ENCODE measurements at regions not wholly inside any gene's neighbourhood (a gene's known extent, or its start where the extent isn't known, plus 50 kb on each side); places are given as distances from the start of the nearest gene placed in this dataset.
A peak's percentile ranks its signal among the peaks of the same experiment; 100 is the strongest.

DNA sequence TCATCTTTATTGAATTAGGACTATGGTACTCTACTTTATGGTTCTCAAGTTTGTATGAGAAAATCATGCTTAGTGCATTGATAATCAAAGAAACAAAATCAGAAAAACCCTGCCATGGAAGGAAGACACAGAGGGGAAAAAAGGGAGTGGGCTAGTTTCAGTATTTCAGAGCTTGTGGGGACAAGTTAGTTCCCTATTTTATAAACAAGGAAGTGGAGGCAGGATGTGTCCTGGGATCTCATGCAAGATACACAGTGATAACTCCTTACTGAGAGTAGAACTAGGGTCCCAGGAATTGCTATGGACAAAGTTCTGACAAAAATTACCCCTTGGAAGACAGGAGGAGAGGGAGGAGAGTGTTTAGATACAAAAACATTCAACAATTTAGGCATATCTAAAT lies 1277.3 kb downstream of the UQCRFS1 start:
- ATAC-seq (no peak), FAIRE-seq (no peak), DNase-seq (ENCODE audit: low read depth in 1 of 2, low spot score in 1 of 2) (no peak)
- Histone ChIP-seq H3K4me3 (no peak overlapping the region), H3K9me3 (peaks cover 7% of the 10 kb centered on the region; the same call in 1 of the 3 replicates), H3K4me1 (no peaks in the 10 kb centered on the region), H3K4me2 (no peak overlapping the region), H3K27ac (no peak overlapping the region)
- ChIA-PET CTCF (interaction anchor here (1.4 kb wide), 1 partner anchor 31 kb away, joined by 4 read pairs; no protein-coding TSS in a partner anchor), POLR2A (no interaction called here)
- TF ChIP-seq ZC3H11A (IDR thresholded peaks at IDR 0.05): no peak
- no peak for TF ChIP-seq CHD2 (IDR thresholded peaks at IDR 0.05; ENCODE audit: low read length, partially characterized antibody)
- TF ChIP-seq CTCF (IDR thresholded peaks at IDR 0.05): no peak
- no peak for TF ChIP-seq CHD4 (IDR thresholded peaks at IDR 0.05; ENCODE audit: borderline replicate concordance)
- TF ChIP-seq CBX2 (IDR thresholded peaks at IDR 0.05; ENCODE audit: borderline replicate concordance, low read depth): no peak
- TF ChIP-seq, protein P1, sequence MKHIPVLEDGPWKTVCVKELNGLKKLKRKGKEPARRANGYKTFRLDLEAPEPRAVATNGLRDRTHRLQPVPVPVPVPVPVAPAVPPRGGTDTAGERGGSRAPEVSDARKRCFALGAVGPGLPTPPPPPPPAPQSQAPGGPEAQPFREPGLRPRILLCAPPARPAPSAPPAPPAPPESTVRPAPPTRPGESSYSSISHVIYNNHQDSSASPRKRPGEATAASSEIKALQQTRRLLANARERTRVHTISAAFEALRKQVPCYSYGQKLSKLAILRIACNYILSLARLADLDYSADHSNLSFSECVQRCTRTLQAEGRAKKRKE (CRISPR knock-in tag; IDR thresholded peaks at IDR 0.05; ENCODE audit: low read depth): no peak
- no peak for TF ChIP-seq JUNB (IDR thresholded peaks at IDR 0.05)
- no peak for TF ChIP-seq MAZ (IDR thresholded peaks at IDR 0.05; ENCODE audit: borderline replicate concordance, low read depth, low read length)
- TF ChIP-seq ELK1 (IDR thresholded peaks at IDR 0.05; ENCODE audit: low read depth, low read length): no peak
- no peak for TF ChIP-seq FOSB (CRISPR knock-in tag; IDR thresholded peaks at IDR 0.05)
- TF ChIP-seq SMC3 (IDR thresholded peaks at IDR 0.05): no peak
- no peak for TF ChIP-seq RCOR1 (IDR thresholded peaks at IDR 0.05; ENCODE audit: low read depth, low read length)
- TF ChIP-seq, protein P2, sequence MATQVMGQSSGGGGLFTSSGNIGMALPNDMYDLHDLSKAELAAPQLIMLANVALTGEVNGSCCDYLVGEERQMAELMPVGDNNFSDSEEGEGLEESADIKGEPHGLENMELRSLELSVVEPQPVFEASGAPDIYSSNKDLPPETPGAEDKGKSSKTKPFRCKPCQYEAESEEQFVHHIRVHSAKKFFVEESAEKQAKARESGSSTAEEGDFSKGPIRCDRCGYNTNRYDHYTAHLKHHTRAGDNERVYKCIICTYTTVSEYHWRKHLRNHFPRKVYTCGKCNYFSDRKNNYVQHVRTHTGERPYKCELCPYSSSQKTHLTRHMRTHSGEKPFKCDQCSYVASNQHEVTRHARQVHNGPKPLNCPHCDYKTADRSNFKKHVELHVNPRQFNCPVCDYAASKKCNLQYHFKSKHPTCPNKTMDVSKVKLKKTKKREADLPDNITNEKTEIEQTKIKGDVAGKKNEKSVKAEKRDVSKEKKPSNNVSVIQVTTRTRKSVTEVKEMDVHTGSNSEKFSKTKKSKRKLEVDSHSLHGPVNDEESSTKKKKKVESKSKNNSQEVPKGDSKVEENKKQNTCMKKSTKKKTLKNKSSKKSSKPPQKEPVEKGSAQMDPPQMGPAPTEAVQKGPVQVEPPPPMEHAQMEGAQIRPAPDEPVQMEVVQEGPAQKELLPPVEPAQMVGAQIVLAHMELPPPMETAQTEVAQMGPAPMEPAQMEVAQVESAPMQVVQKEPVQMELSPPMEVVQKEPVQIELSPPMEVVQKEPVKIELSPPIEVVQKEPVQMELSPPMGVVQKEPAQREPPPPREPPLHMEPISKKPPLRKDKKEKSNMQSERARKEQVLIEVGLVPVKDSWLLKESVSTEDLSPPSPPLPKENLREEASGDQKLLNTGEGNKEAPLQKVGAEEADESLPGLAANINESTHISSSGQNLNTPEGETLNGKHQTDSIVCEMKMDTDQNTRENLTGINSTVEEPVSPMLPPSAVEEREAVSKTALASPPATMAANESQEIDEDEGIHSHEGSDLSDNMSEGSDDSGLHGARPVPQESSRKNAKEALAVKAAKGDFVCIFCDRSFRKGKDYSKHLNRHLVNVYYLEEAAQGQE (IDR thresholded peaks at IDR 0.05): no peak
- TF ChIP-seq POLR2A (IDR thresholded peaks at IDR 0.05; ENCODE audit: low read length): no peak
- TF ChIP-seq RNF2 (IDR thresholded peaks at IDR 0.05; ENCODE audit: borderline replicate concordance, low read depth): no peak
- no peak for TF ChIP-seq MAFK (IDR thresholded peaks at IDR 0.05; ENCODE audit: partially characterized antibody)
- TF ChIP-seq BCL3 (IDR thresholded peaks at IDR 0.05): no peak

DNA sequence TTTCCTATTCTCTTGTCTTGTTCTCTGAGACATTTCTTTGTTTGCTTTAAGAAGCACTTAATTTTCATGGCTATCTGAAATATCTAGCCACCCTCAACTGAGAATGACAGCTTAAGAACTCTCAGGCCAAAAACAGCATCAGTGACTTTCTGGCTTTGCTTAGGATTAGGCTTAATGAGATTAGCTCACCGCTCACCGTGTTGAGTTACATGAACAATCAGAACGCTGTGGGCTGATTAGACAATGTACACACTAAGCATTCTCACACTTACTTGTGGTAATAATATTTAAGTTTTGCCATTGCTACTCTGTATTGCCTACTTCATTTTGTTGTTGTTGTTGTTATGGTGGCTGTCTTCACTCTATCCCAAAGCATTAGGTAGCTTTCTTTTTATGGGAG lies 1283.6 kb downstream of the UQCRFS1 start:
- Histone ChIP-seq H3K4me1 (no peaks in the 10 kb centered on the region), H3K27ac (no peak overlapping the region), H3K4me2 (no peak overlapping the region), H3K9me3 (peaks cover 4% of the 10 kb centered on the region; the same call in 1 of the 3 replicates), H3K4me3 (no peak overlapping the region)
- TF ChIP-seq, protein P3, sequence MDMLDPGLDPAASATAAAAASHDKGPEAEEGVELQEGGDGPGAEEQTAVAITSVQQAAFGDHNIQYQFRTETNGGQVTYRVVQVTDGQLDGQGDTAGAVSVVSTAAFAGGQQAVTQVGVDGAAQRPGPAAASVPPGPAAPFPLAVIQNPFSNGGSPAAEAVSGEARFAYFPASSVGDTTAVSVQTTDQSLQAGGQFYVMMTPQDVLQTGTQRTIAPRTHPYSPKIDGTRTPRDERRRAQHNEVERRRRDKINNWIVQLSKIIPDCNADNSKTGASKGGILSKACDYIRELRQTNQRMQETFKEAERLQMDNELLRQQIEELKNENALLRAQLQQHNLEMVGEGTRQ (IDR thresholded peaks at IDR 0.05): no peak
- no peak for TF ChIP-seq RNF2 (IDR thresholded peaks at IDR 0.05; ENCODE audit: borderline replicate concordance, low read depth)
- 8% methylated on average over 3 of the region's 3 CpGs for WGBS (ENCODE audit: missing lambda C conversion rate)
- ChIA-PET CTCF (interaction anchor here (1.4 kb wide), 1 partner anchor 25 kb away, joined by 5 read pairs; no protein-coding TSS in a partner anchor), POLR2A (no interaction called here)
- DNase-seq (ENCODE audit: low read depth in 1 of 2, low spot score in 1 of 2) (no peak), FAIRE-seq (peak; percentile 18), ATAC-seq (no peak)

All from A549 (cell line).